Suppressor macrophage treated with lipopolysaccharide for 4 hours (primary cell): ENCODE measurements at regions not wholly inside any gene's neighbourhood (a gene's known extent, or its start where the extent isn't known, plus 50 kb on each side); places are given as distances from the start of the nearest gene placed in this dataset.
A peak's percentile ranks its signal among the peaks of the same experiment; 100 is the strongest.
"Not testable (repeated sequence)": the region's sequence is repeated elsewhere in the genome, so short reads cannot be mapped to it uniquely, and the experiment has no call there.

Experiments used
- DNase-seq: peaks from one replicate; pipeline ENCODE4 v3.0.0-alpha.2; 2020

- no peak for DNase-seq
Measured at GRCh38 chr2:100703739-100704138, 116.2 kb upstream of the NPAS2 start.

GRCh38 chr2:100704156-100704555 lies 115.8 kb upstream of the NPAS2 start:
- no peak for DNase-seq

- DNase-seq, result no peak
Measured at GRCh38 chr2:100704711-100705110, 115.2 kb upstream of the NPAS2 start.

GRCh38 chr2:100707016-100707947 lies 112.7 kb upstream of the NPAS2 start:
- DNase-seq, result no peak

GRCh38 chr2:100708333-100708732 lies 111.6 kb upstream of the NPAS2 start:
- DNase-seq, result no peak

- DNase-seq, result no peak
Measured at GRCh38 chr2:100713106-100713505, 106.8 kb upstream of the NPAS2 start.

GRCh38 chr2:100714396-100715010 lies 105.4 kb upstream of the NPAS2 start:
- DNase-seq, result not testable (repeated sequence)

GRCh38 chr2:100715861-100716260 lies 104.1 kb upstream of the NPAS2 start:
- DNase-seq, result not testable (repeated sequence)

- DNase-seq, result no peak
Measured at GRCh38 chr2:100716581-100716980, 103.4 kb upstream of the NPAS2 start.

GRCh38 chr2:100718065-100718629 lies 101.8 kb upstream of the NPAS2 start:
- no peak for DNase-seq

- DNase-seq, result no peak
Measured at GRCh38 chr2:100720445-100720844, 99.5 kb upstream of the NPAS2 start.

GRCh38 chr2:100721693-100722092 lies 98.2 kb upstream of the NPAS2 start:
- DNase-seq, result no peak

- DNase-seq, result no peak
Measured at GRCh38 chr2:100722125-100722524, 97.8 kb upstream of the NPAS2 start.

GRCh38 chr2:100726866-100727265 lies 93.1 kb upstream of the NPAS2 start:
- DNase-seq, result no peak

- DNase-seq, result peak; percentile 74
Measured at GRCh38 chr2:100730290-100730868, 89.6 kb upstream of the NPAS2 start.

GRCh38 chr2:100731535-100731981 lies 88.4 kb upstream of the NPAS2 start:
- peak; percentile 12 for DNase-seq

GRCh38 chr2:100733391-100734187 lies 86.3 kb upstream of the NPAS2 start:
- DNase-seq, result peak; percentile 91

- DNase-seq, result no peak
Measured at GRCh38 chr2:100736121-100736915, 83.6 kb upstream of the NPAS2 start.

- DNase-seq, result no peak
Measured at GRCh38 chr2:100739735-100740432, 80.1 kb upstream of the NPAS2 start.

- DNase-seq, result no peak
Measured at GRCh38 chr2:100741880-100742276, 78.1 kb upstream of the NPAS2 start.
